ENCODE measurements at regions not wholly inside any gene's neighbourhood (a gene's known extent, or its start where the extent isn't known, plus 50 kb on each side); places are given as distances from the start of the nearest gene placed in this dataset.

- DNase-seq = no peak
These were observed 95.0 kb upstream of the AKR1E2 start for GRCh38 chr10:4730998-4731397.

- no peak for DNase-seq
These were observed 99.9 kb upstream of the AKR1E2 start for GRCh38 chr10:4725917-4726606.

- no peak for DNase-seq
These were observed 102.1 kb upstream of the AKR1E2 start for GRCh38 chr10:4723860-4724259.

GRCh38 chr10:4721999-4722753, 103.8 kb upstream of the AKR1E2 start:
- no peak for DNase-seq

- DNase-seq = no peak
These were observed 105.5 kb upstream of the AKR1E2 start for GRCh38 chr10:4720463-4720862.

GRCh38 chr10:4719671-4720070, 106.3 kb upstream of the AKR1E2 start:
- no peak for DNase-seq

- DNase-seq = no peak
These were observed 107.0 kb upstream of the AKR1E2 start for GRCh38 chr10:4719036-4719435.

GRCh38 chr10:4718544-4718943, 107.5 kb upstream of the AKR1E2 start:
- no peak for DNase-seq

GRCh38 chr10:4717670-4718069, 108.3 kb upstream of the AKR1E2 start:
- no peak for DNase-seq

GRCh38 chr10:4710858-4711257, 115.1 kb upstream of the AKR1E2 start:
- no peak for DNase-seq

GRCh38 chr10:4708123-4708759, 117.8 kb upstream of the AKR1E2 start:
- peak; percentile 37 for DNase-seq

- DNase-seq = no peak
These were observed 118.8 kb upstream of the AKR1E2 start for GRCh38 chr10:4707221-4707620.

- peak; percentile 35 for DNase-seq
These were observed 121.9 kb upstream of the AKR1E2 start for GRCh38 chr10:4704034-4704545.

- DNase-seq = no peak
These were observed 125.0 kb upstream of the AKR1E2 start for GRCh38 chr10:4701016-4701415.

- DNase-seq = no peak
These were observed 125.9 kb upstream of the AKR1E2 start for GRCh38 chr10:4699950-4700730.

- no peak for DNase-seq
These were observed 127.9 kb upstream of the AKR1E2 start for GRCh38 chr10:4698075-4698474.

- no peak for DNase-seq
These were observed 129.8 kb upstream of the AKR1E2 start for GRCh38 chr10:4696186-4696585.

GRCh38 chr10:4693967-4694366, 132.0 kb upstream of the AKR1E2 start:
- no peak for DNase-seq

GRCh38 chr10:4692206-4692605, 133.8 kb upstream of the AKR1E2 start:
- no peak for DNase-seq

GRCh38 chr10:4691776-4692175, 134.2 kb upstream of the AKR1E2 start:
- DNase-seq = no peak

GRCh38 chr10:4691301-4691700, 134.7 kb upstream of the AKR1E2 start:
- no peak for DNase-seq

- peak; percentile 84 for DNase-seq
These were observed 137.4 kb upstream of the AKR1E2 start for GRCh38 chr10:4688601-4689000.

- DNase-seq = no peak
These were observed 137.8 kb upstream of the AKR1E2 start for GRCh38 chr10:4688168-4688567.

Measured in OCI-M1 (cell line).